NCI-H69 (cell line): ENCODE measurements at regions not wholly inside any gene's neighbourhood (a gene's known extent, or its start where the extent isn't known, plus 50 kb on each side); places are given as distances from the start of the nearest gene placed in this dataset.

ENCODE experiments used
- DNase-seq: peaks from one replicate; lab custom pipeline; 2025; lab: John Stamatoyannopoulos, UW

- DNase-seq, result no peak
Measured at GRCh38 chr6:95142661-95143335, 434.5 kb upstream of the MANEA start.

- DNase-seq, result peak; percentile 79
Measured at GRCh38 chr6:95143408-95144180, 433.7 kb upstream of the MANEA start.

GRCh38 chr6:95145457-95145856, 431.9 kb upstream of the MANEA start:
- DNase-seq, result no peak

GRCh38 chr6:95159557-95159956, 417.8 kb upstream of the MANEA start:
- no peak for DNase-seq

- DNase-seq, result no peak
Measured at GRCh38 chr6:95169775-95170174, 407.6 kb upstream of the MANEA start.

DNA sequence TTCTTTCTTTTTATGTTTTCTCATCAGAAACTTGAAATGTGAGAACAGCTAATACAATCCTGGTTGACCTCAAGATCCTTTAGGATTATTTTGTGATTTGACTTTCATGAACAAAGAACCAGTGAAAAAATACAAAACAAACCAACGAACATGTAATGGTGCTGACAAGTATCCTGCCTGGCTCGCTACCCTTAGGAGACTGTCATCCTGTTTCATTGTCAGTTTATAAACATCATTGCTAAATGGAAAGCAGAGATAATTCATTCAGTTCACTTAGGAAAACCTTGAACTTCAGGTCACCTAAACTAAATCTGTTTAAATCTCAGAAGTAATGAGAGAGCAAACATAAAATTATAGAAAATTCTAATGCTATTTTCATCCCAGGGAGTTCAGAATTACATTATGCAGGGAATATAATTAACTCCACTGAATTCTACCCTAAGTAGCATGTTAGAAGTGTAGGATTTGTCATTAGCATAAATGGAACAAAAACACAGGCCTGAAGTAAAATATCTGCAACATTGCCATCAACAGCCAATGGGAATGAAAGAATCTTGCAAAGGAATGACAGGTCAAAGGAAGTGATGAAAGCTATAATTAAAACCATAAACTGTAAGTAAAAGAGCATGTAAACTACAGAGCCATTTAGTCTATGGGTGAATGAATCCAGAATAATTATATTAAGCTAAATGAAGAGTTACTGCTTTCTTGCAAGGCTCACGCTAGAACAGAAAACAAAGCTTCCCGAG, 401.2 kb upstream of the MANEA start:
- peak; percentile 75 for DNase-seq

- DNase-seq, result peak; percentile 48
Measured at GRCh38 chr6:95185874-95186273, 391.5 kb upstream of the MANEA start.

GRCh38 chr6:95186710-95187109, 390.6 kb upstream of the MANEA start:
- DNase-seq, result no peak

GRCh38 chr6:95197590-95197989, 379.7 kb upstream of the MANEA start:
- no peak for DNase-seq

DNA sequence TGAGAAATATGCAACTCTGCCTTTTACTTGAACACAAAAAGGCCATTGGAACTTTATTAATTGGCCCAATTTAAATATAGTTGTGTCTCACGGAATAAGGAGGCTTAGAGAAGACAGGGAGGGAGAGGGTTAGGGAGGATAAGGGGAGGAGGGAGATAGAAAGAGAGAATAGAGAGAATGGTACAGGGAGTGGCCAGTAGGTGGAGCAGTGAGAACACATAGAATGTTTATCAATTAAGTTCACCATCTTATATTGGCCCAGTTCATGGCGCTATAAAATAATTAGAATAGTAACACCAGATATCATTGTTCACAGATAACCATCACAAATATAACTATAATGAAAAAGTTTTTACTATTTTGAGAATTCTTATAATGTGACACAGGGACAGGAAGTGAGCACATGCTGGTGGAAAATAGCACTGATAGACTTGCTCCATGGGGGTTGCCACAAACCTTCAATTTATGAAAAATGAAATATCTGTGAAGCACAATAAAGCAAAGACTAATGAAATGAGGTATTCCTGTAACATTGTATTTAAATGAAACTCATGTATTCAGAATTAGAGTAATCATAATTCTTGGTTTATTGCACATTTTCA, 374.1 kb upstream of the MANEA start:
- peak; percentile 80 for DNase-seq

DNA sequence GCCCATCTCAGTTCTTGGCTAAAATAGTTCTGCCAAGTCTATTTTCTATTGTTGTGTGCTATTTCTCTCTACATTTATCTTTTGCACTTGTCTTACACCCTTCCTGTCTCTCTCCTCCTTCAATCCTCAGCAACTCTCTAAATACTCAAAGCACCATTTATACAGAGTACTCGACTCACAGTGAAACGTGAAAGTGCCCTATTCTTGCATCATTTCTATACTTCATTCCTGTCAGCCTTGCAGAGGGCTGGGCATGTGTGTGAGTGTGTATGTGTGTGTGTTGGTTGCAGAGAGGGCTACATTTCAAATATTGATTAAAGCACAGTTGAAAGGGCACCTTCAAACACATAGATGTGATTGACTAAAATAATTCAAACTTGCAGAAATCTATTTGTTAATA, 373.2 kb upstream of the MANEA start:
- no peak for DNase-seq

DNA sequence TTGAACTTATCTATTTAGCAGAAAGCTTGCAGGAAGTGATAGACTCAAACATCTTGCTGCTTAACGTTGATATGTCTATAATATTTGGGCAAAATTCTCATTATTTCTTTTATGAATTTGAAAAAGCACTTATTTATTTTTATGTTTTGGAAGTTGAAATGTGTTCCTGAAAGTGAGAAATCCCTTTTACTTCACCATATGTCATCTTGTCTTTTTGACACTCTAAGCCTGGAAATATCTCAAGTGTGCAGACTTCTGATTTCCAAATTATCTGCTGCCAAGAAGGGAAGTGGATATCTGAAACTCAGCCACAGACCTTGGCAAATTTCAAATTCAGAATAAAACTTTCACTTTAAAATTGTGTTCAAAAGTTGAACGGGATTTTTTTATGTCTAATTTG, 368.7 kb upstream of the MANEA start:
- no peak for DNase-seq

- no peak for DNase-seq
Measured at GRCh38 chr6:95209074-95209473, 368.3 kb upstream of the MANEA start.

DNA sequence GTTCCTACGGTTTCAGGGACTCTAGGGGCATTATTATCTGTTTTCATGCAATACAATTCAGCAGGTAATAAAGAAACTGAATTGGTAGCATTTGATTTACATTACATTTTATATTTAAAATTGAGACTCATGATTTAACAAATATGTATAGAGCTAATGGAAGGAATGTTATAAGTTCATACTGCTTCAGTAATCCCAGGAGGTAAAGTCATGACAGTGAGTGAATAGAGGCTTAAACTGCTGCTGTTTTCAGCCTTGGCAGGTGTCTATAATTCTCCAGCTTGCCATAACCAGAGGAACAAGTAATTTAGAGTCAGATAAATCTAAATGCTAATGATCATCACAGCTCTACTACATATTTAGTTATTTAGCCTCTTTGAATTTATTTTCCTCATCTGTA, 360.8 kb upstream of the MANEA start:
- no peak for DNase-seq

DNA sequence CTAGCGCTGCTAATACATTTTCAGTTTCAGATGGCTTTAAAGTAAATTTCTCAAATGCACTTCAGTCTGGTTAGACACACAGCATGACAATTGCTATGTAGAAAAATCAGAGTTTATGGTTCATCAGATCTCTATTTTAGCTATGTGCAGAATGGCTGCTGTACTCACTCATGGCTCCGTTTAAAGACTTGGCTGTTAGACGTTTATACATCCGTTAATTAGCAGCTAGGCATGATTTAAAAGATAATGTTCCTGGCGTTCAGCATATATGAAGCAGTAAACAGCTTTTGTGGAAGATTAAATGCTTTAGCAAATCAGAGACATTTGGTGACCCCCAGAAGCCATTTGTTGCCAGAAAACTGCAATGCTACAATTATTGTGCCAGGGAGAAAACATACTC, 350.0 kb upstream of the MANEA start:
- DNase-seq, result peak; percentile 95

DNA sequence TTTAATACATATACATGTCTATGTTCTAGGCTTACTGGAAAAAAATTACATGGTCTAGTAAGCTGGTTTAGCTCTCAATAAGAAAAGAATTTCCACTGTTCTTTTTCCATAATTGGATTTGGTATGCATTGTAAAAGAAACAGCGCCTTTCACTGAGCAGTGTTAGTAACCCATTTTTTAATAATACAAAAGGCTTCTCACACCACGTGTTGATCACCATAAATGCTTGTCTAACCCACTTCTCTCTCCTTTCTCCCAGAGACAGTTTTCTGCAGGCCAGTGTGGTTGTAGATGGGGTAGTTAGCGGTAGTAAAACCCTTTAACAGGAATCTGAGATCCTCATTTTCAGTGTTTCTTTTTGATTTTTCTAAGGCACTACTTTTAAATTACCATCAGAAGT, 348.7 kb upstream of the MANEA start:
- peak; percentile 86 for DNase-seq

DNA sequence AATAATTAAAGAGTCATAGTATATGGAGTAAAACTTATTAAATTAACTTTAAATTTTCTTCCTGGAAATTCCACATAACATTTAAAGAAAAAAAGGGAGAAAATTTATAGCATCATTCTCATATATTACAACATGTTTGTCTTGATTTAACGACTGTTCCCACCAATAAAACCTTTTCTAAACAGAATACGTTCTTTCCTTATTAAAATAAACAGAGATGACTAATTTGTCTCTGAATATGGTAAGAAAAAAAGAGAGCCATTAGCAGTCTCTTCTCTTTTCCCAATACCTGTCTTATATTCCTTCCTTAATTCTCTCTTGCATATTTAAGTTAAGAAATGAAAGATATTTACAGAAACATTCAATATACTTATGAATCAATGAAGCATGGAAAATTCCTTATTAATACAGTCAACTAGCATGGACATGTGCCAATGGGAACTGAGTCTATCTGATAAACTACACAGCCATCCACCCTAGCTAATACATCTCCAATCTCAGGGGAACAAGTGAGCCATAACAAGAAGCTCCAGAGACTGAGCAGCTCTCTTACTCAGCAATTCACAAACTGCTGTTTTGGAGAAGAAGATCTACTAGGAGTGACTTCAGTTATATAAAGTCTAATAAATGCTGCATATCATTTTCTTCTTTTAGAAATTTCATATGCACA, 347.1 kb upstream of the MANEA start:
- peak; percentile 78 for DNase-seq

GRCh38 chr6:95231416-95231815, 345.9 kb upstream of the MANEA start:
- no peak for DNase-seq

GRCh38 chr6:95232446-95232845, 344.9 kb upstream of the MANEA start:
- DNase-seq, result no peak

DNA sequence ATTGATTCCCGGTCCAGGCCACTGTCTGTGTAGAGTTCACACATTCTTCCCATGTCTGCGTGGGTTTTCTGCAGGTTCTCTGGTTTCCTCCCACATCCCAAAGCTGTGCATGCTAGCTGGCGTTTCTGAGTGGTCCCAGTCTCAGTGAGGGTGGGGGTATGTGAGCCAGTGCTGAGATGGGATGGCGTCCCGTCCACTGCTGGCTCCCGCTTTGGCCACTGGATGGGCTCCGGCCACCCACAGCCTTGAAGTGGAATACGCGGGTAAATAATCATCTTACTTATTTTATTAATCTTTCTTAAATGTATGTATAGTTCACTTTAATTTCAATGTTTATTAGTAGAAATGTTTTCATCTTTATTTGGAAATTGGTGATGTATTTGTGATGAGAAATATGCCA, 343.5 kb upstream of the MANEA start:
- DNase-seq, result no peak

- peak; percentile 49 for DNase-seq
Measured at GRCh38 chr6:95240514-95240913, 336.8 kb upstream of the MANEA start.

GRCh38 chr6:95242560-95242959, 334.8 kb upstream of the MANEA start:
- no peak for DNase-seq
